NCI-H2196 (cell line): ENCODE measurements at regions not wholly inside any gene's neighbourhood (a gene's known extent, or its start where the extent isn't known, plus 50 kb on each side); places are given as distances from the start of the nearest gene placed in this dataset.
A peak's percentile ranks its signal among the peaks of the same experiment; 100 is the strongest.

Experiments used
- DNase-seq: peaks from one replicate; lab custom pipeline; 2025; ENCODE audit not compliant: unreplicated experiment; lab: John Stamatoyannopoulos, UW

DNA sequence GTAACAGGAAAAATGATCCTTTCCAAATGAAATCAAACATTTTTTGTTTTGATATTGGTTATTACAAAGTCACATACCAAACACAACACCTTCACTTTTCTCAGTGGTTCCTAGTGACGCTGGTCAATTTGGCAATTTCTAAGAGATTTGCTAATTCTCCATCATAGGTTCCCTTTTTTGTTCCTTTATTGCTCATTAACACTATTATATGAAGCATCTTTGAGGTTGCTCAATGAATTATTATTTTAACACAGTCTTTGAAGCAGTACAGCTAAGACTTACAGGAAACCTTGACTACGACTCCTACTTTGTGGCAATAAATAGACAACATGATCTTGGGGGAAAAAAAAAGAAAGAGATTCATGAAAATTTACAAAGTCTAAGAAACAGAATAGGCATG lies 152.2 kb upstream of the VRK2 start:
- DNase-seq: no peak

DNA sequence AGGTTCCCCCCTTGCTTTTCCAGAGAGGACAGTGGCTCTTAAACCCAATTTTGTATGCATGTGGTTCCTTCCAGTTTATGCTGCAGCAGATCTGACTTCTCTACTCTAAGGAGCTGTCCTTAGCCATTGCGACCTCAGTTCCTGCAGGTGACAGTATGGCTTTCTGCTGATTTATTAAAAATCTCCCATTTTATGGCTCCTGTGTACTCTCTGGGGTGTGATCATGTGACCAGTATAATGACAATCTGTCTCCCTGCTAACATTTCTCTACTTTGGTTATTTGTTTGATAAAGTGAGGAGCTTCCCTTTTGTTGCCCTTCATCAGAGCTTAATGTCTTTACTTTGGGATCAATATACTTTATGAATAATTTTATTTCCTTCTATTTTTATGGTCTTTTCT lies 148.7 kb upstream of the VRK2 start:
- DNase-seq: no peak

DNA sequence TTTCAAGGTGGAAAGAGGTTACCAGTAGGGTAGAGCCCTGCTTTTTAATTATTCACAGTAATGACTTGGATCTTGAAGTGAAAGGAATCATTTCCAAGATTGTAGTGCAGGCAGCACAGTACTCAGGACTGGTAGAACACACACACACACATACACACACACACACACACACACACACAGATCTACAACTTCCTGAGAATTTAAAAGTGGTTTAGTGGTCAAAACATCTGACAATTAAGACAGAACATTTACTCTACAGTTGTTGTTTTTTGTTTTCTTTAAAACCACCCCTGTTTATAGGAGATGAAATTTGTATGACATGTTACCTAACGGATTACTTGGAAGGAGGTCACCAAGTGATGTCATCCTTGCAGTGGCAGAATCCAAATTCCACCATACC lies 146.7 kb upstream of the VRK2 start:
- no peak for DNase-seq

DNA sequence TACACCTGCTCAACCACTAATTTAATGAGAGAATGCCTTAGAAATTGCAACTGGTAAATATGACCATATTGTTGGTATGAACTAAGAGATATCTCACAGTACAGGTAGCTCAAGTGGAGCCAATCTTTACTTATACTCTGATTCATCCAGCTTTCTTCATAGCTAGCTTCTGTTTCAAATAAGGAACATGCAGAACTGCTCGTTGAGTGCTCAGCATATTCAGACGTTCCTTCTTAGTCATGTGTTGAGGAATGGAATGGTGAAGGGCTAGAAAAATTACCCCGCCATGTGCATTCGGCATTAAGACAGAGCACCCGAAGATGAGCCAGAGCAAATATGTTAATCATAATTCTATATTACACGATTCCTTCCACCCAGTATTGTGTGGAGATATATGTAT lies 144.0 kb upstream of the VRK2 start:
- DNase-seq: no peak

DNA sequence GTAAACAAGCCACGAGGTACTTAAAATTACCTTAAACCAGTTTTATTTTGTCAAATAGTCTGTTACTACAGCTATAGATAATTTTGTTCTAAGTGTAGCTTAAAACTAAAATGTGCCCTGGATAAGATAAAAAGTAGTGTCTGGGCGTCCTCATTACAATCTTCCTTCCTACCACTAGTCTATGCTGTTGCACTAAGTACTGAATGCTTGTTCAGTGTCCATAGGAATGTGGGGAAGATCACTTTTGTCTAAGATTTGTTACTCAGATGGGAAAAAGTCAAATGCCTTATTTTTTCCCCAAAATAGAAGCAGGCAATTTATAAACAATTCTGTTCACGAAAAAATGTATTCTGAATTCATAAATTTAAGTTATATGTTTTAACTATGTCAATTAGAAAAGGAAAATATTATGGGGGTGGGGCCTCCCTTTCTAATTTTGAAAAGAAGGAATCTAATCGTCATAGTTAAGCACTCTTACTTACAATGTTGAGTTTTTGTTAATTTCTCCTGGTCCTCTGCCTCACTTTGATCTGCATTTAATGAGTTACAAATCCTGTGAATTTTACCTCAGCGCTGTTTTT lies 140.4 kb upstream of the VRK2 start:
- DNase-seq: peak; percentile 8

GRCh38 chr2:57907411-57907810 lies 139.2 kb upstream of the VRK2 start:
- DNase-seq: no peak

GRCh38 chr2:57908736-57909161 lies 137.9 kb upstream of the VRK2 start:
- no peak for DNase-seq

DNA sequence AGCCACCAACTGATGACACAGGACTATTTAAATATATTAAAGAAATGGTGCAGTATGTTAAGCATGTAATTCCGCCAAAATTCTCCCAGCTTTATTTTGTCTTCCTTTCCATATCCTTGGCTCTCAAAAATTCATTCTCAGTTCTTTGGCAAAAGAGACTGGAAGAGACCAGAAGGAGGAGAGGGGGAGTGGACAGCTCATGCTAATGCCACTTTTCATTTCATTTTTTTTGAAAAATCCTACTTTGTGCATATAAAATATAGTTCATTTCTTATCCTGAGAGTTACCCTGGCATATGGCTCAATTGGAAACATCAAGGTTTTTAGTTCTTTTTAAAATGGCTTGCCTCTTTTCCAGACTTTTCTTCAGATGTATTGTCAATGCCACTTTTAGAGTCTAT lies 128.5 kb upstream of the VRK2 start:
- no peak for DNase-seq

DNA sequence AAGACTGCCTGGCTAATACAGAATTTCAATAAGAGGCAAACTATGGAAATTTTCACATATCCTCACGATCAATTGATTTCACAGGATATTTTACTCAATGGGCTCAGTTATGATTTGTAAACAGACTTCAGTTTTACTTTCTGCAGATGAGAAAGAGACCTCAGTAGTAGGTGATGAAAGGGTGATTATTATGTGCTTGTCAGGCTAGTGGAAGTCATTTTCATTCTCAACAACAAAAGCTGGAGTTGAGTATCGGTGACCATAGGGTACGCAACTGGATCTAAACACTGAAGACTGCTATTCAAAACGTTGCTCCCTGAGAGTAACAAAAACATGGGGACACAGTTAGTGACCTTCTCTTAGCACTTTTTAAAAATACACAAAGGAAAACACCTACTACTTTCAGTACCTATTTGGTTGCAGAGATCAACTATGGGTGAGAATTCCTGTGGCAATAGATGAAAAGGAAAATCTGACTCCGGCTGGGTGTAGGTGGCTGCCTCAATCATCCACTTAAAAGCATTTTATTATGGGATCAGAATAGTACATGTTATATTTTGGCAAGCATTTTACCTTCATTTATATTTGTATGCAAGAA lies 126.2 kb upstream of the VRK2 start:
- DNase-seq: no peak

DNA sequence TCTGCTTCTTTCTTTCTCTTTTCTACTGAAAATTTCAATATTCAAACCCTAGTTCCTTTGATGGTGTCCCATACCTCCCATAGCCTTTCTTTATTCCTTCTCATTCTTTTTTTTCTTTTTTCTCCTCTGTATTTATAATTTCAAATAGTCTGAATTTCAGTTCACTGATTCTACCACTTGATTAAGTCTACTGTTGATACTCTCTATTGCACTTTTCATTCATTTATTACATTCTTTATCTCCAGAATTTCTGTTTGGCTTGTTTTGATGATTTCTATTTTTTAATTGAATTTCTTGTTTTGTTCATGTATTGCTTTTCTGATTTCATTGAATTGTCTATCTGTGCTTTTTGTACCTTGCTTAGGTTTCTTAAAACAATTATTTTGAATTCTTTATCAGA lies 111.9 kb upstream of the VRK2 start:
- no peak for DNase-seq

GRCh38 chr2:57936216-57936615 lies 110.4 kb upstream of the VRK2 start:
- DNase-seq: no peak

DNA sequence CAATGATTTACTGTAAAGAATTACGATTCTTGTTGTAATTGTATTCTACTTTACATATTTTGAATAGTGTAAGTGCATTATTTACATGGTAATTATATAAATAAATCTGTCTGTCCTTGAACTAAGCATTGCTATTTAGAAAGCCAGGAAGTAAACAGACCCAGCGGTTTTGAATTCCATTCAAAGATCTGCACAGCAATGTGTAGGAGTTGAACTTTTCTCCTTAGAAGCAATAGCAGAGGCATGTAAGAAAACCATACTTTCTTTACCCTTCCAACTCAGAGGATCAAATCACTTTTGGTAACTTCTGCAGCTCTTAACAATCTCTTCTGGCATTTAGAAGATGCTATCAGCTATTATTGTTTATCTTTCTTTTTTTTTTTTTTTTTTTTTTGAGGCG lies 109.2 kb upstream of the VRK2 start:
- DNase-seq: no peak

- DNase-seq: no peak
Measured at GRCh38 chr2:57941816-57942215, 104.8 kb upstream of the VRK2 start.

- DNase-seq: no peak
Measured at GRCh38 chr2:57943315-57943714, 103.3 kb upstream of the VRK2 start.

GRCh38 chr2:57947398-57947797 lies 99.2 kb upstream of the VRK2 start:
- no peak for DNase-seq

GRCh38 chr2:57954020-57954419 lies 92.6 kb upstream of the VRK2 start:
- DNase-seq: no peak

DNA sequence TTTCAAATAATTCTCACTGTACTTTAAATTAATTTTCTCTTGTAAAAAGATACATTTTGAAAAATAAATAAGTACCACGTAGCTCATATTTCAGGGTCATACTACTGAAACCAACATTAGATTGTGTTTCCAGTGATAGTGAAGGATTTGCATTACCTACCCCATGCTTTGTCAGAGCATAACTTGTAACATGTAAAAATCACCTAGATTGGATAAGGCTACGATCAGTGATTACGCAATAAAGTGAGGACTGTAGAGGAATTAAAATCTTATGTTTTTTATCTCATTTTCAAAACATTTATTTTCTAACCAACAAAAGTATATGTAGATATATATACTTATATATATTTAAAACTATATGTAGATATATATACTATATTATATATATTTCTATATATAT lies 89.4 kb upstream of the VRK2 start:
- no peak for DNase-seq

GRCh38 chr2:57959390-57959789 lies 87.2 kb upstream of the VRK2 start:
- DNase-seq: no peak

GRCh38 chr2:57962861-57963260 lies 83.7 kb upstream of the VRK2 start:
- no peak for DNase-seq

GRCh38 chr2:57965219-57965618 lies 81.4 kb upstream of the VRK2 start:
- DNase-seq: no peak

- DNase-seq: no peak
Measured at GRCh38 chr2:57965961-57966360, 80.6 kb upstream of the VRK2 start.

- no peak for DNase-seq
Measured at GRCh38 chr2:57973621-57974186, 72.9 kb upstream of the VRK2 start.

GRCh38 chr2:57979158-57979557 lies 67.4 kb upstream of the VRK2 start:
- DNase-seq: no peak
